GM06990 (cell line): ENCODE measurements at regions not wholly inside any gene's neighbourhood (a gene's known extent, or its start where the extent isn't known, plus 50 kb on each side); places are given as distances from the start of the nearest gene placed in this dataset.

Experiments
- DNase-seq: peaks from one replicate; pipeline ENCODE4 v3.0.0-alpha.2; 2011; ENCODE audit not compliant: insufficient read length; ENCODE audit errors: extremely low read depth
- H3K27me3 ChIP-seq: replicated peaks from 2 replicates; pipeline ENCODE4 v1.6.0; 2011; ENCODE audit warnings: low read length; ENCODE audit not compliant: control insufficient read depth, insufficient read depth
- H3K36me3 ChIP-seq: 2 replicates; pipeline ENCODE4 v1.5.1; 2011; ENCODE audit warnings: low read length; ENCODE audit not compliant: control insufficient read depth, insufficient read depth
- H3K4me3 ChIP-seq: replicated peaks from 2 replicates; pipeline ENCODE4 v1.5.1; 2011; ENCODE audit warnings: low read depth, mild to moderate bottlenecking, control low read depth, low read length
- CTCF ChIP-seq: IDR thresholded peaks from 2 replicates; pipeline ENCODE4 v1.5.1; 2011; ENCODE audit warnings: low read length, control low read depth, mild to moderate bottlenecking, inconsistent platforms; ENCODE audit not compliant: insufficient read depth, poor library complexity, severe bottlenecking

- Histone ChIP-seq H3K36me3 (no peaks in the 10 kb centered on the region), H3K4me3 (no peak overlapping the region), H3K27me3 (no peaks in the 10 kb centered on the region)
- no peak for TF ChIP-seq CTCF
- DNase-seq: no peak
These were observed 737.9 kb upstream of the SALL3 start for GRCh38 chr18:78241535-78242253.

- no peak for DNase-seq
- no peak for TF ChIP-seq CTCF
- no peaks in the 10 kb centered on the region for H3K27me3 ChIP-seq
- no peak overlapping the region for H3K4me3 ChIP-seq
- no peaks in the 10 kb centered on the region for H3K36me3 ChIP-seq
These were observed 737.4 kb upstream of the SALL3 start for GRCh38 chr18:78242254-78242643.

- no peaks in the 10 kb centered on the region for H3K27me3 ChIP-seq
- no peak for DNase-seq
- H3K4me3 ChIP-seq: no peak overlapping the region
- H3K36me3 ChIP-seq: no peaks in the 10 kb centered on the region
- TF ChIP-seq CTCF: no peak
These were observed 736.8 kb upstream of the SALL3 start for GRCh38 chr18:78242806-78243205.

- Histone ChIP-seq H3K27me3 (no peaks in the 10 kb centered on the region), H3K36me3 (no peaks in the 10 kb centered on the region), H3K4me3 (no peak overlapping the region)
- no peak for TF ChIP-seq CTCF
- DNase-seq: no peak
These were observed 734.8 kb upstream of the SALL3 start for GRCh38 chr18:78244779-78245178.

- no peak for TF ChIP-seq CTCF
- no peaks in the 10 kb centered on the region for H3K27me3 ChIP-seq
- no peak overlapping the region for H3K4me3 ChIP-seq
These were observed 734.2 kb upstream of the SALL3 start for GRCh38 chr18:78245451-78245850.

GRCh38 chr18:78246050-78246449 is 733.6 kb upstream of the SALL3 start:
- DNase-seq: no peak
- no peak for TF ChIP-seq CTCF
- H3K27me3 ChIP-seq: no peaks in the 10 kb centered on the region
- H3K36me3 ChIP-seq: no peaks in the 10 kb centered on the region
- no peak overlapping the region for H3K4me3 ChIP-seq

More at GRCh38 chr18:78245451-78245850, 734.2 kb upstream of the SALL3 start:
- H3K36me3 ChIP-seq: no peaks in the 10 kb centered on the region
- no peak for DNase-seq
